Activated CD4-positive, alpha-beta T cell treated with anti-CD3 and anti-CD28 coated beads for 4 hours (primary cell): ENCODE measurements at regions not wholly inside any gene's neighbourhood (a gene's known extent, or its start where the extent isn't known, plus 50 kb on each side); places are given as distances from the start of the nearest gene placed in this dataset.
"Not testable (repeated sequence)": the region's sequence is repeated elsewhere in the genome, so short reads cannot be mapped to it uniquely, and the experiment has no call there.

Experiments
- DNase-seq, 2 donors: peaks; one replicate each; pipeline ENCODE4 v3.0.0-alpha.2; 2020

DNA sequence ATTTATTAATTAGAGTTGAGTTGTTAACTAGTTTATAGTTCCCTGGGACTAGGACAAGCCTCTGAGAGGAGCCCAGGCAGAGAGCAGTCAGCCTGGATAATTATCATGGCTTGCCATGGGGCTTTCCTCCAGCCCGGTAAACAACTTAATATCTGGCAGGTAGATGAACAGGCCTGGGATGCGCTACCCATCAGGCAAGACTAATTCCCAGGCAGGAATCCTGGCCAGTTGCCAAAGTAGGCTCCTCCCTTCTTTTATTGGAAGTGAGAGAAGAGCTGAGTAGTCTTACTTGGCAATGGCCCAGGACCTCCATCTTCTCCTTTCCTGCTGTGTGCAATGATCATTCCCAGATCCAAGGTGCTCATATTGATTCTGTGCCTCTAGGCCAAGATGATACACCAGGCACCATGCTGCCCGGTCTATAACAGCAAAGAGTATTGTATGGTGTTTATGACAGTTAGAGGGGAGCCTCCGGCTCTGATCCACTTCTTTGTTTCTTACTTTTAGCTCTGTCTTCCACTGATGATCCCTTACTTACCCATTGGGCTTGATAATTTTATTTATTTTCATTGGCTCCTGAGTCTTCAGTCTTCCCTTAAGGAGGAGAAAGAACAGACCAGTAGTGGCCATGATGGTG lies 408.7 kb downstream of the REEP3 start:
- DNase-seq, result no peak

DNA sequence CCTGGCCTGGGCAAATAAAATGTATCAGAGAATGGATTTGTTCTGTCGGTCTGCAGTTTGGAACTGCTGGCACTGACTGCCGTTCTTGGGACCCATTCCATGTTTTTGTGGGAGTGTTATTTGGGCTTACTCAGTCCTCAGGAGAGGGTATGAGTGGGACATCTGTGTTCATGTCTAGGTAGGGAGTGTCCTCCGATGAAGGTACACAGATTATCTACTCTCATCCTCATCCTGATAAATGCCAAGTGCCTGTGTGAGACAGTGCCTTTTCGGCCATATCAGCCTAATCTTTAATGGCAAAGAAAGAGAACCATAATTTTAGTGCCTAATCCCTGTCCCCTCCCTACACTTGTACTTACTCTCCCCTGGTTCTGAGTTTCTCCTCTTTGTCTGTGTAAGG lies 409.4 kb downstream of the REEP3 start:
- no peak for DNase-seq

DNA sequence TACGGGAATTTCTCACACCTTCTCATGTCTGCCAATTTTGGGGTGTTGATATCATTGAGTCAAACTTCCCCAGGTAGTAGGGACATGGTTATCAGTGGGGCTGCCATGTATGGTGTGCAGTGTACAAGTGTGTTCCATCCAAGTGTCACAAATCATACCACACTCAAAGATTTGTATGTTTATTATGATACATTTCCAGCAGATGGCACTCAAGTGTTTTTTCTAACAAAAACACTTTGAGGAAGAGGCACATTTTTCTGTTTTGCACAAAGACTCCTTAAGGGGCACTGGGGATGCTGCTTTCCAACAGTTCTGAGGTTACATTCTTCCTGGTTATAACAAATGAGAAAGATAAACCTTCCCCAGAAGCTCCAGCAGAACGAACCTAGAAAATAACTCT lies 414.5 kb downstream of the REEP3 start:
- DNase-seq, result no peak

DNA sequence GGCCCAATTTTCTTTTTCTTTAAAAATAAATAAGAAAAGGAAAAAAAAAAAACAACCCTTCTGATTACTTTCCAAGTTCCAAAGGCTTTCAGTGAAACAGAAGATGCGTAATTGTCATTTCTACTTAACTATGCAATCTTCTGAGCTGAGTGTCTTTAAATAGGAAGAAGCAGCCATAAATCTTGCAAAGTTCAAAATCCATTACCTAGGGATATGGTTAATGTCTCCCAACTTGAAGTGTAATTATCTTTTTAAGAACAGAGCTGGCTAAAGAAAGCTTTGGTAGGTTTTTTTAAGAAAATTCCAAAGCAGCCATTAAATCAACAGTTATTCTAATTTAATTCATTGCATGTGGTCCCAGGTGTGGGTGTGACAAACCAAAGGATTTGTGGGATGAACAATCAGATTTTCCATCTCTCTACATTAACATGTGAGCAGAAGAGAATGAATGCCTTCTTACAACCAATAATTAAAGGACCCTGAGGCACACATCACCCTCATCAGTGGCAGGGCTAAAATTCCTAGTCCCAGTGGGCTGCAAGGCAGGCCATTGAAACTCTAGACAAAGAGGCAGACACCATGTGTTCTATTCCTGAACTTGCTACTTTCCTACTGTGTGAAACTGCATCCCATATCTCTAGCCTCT lies 419.2 kb downstream of the REEP3 start:
- DNase-seq, result no peak

DNA sequence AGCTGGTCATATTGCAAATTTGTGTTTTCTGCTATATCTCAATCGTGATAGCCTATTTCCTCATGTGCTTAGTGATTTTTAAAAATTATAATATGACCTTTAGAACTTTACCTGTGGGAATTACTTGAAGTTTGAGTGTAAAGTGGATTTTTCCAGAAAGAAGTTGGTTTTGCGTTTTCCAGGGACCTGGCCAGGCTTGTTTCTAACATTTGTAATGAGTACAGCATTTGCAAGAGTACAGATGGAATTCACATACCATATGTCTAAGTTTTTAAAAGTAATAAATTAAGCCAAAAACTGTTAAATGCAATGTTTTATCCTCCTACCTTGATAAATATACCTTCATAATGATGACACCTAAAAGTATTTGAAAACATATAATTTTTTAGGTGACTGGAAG lies 443.2 kb downstream of the REEP3 start:
- no peak for DNase-seq

DNA sequence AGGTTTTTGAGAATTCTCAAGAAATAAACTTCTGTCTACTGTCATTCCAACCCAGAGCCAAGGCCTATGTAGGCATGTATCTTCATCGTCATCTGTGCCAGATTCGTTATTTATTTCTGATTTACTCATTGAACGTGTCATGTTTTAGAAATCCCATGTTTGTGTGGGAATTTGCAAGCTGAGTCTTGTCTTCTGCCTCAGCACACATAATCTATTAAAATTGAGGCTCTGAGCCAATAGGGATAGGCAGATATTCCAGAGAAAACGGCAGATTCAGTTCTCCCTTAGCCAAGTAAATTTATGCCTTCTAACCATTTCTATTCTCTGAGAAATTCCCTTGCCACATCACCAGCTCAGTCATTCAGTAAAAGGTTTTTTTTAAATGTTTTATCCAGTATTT lies 444.6 kb downstream of the REEP3 start:
- DNase-seq, result no peak

DNA sequence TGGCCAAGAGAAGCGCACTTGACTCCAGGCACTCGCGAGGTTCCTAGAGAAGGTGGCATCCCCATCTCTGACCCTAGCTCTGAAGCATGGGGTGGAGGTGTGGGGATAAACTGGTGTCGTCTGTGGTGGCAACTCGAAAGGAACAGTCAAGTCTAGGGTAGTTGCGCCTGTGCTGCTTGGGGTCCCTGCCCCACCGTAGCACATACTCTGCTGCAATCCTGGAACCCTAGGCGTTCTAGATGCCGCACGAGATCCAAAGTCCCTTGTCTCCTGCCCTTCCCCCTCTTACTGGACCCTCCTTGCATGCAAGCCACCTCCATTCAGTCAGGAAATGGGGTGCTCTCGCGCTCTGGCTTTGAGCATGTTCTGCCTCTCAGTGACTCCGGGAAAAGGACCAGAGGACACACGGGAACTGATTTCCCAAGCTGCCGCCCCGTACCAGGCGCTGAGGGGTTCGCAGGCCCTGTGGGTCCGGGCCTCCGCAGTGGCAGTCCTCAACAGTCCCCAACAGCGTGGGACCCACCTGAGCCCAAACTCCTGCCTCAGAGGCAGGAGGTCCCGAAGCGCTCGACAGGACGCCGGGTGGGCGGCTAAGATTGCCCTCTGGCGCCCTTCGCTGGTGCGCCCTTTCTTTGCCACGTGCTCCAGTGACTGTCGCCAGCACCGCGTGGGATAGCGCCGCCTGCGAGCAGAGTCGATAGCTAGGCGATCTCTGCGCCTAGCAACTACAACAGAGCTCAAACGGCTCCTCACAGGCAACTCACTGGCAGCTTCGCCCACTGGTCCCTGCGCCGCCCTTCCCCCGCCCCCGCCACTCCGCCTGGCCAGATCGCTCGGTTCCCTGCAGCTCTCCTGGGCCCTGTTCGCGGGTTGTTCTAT lies 452.0 kb downstream of the REEP3 start:
- no peak for DNase-seq

DNA sequence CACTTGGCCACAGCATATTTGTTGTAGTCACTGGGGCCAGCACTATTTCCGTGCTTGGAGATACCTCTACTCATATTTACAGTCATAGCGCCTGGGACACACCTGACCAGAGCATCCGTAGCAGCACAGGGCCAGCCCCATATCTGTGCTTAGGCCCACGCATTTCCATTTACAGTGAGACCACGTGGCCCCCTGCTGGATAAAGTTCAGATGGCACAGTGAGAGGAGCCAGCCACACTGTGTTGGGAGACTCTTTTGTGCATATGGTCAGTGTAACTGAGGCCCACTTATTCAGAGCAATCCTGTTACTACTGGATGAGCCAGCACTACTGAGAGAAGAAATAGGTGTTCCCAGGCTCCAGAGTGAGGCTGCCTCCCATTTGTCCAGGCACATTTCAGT lies 455.3 kb downstream of the REEP3 start:
- peak in 1 of 2 donors; percentile 2 for DNase-seq

DNA sequence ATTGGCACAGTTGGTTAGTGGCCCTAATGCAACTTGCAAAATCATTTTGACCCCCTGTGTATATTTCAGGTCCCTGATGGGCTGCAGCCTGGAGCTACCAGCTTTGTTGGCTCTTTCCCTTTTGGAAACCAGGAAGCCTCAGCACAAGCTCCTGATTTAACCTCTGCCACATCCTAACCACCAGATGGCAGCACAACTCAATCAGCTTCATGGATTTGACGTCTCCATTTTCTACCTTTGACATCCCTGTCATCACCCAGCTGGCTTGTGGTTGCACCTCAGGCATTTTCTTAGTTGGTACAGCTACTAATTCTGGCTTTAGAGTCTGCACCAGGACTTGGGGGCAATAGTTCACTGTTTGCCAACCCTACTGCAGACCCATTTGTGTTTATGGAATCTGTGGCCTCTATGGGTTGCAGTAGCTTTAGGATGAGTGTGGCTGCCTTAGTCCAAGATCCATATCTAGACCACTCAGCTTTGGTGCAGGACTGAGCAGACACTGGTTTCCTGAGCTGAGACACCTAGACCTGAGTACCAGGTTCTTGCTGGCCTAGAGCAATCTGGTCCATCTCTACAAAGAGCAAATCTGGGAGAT lies 456.2 kb downstream of the REEP3 start:
- DNase-seq, result no peak

DNA sequence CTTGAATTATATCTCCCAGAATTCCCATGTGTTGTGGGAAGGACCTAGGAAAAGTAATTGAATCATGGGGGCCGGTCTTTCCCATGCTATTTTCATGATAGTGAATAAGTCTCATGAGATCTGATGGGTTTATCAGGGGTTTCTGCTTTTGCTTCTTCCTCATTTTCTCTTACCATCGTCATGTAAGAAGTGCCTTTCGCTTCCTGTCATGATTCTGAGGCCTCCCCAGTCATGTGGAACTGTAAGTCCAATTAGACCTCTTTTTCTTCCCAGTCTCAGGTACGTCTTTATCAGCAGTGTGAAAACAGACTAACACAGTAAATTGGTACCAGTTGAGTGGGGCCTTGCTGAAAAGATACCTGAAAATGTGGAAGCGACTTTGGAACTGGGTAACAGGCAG lies 459.7 kb downstream of the REEP3 start:
- not testable (repeated sequence) for DNase-seq

DNA sequence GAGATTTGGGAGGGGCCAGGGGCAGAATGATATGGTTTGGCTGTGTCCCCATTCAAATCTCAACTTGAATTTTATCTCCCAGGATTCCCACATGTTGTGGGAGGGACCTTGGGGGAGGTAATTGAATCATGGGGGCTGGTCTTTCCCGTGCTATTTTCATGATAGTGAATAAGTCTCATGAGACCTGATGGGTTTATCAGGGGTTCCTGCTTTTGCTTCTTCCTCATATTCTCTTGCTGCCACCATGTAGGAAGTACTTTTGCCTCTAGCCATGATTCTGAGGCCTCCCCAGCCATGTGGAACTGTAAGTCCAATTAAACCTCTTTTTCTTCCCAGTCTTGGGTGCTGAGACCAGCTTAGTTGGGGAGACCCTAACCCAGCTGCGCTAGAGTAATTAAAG lies 462.9 kb downstream of the REEP3 start:
- not testable (repeated sequence) for DNase-seq

DNA sequence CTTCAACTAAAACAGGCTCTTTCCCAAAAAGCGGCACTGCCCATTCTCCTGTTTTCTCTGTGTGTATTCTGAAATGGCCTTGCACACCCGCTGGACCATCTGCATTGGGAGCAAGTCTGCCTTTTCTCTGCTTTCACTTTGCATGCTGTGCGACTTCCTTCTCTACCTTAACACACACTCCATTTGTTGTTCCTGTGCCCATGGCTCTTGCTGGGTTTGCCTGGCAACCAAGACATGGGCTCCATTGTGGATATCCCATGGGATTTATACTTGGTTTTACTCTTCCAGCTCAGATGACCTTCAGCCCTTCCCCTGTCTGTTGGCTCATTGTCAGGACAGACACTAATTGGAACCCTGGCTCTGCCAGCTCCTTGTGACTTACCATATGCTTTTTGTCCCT lies 465.3 kb downstream of the REEP3 start:
- no peak for DNase-seq

DNA sequence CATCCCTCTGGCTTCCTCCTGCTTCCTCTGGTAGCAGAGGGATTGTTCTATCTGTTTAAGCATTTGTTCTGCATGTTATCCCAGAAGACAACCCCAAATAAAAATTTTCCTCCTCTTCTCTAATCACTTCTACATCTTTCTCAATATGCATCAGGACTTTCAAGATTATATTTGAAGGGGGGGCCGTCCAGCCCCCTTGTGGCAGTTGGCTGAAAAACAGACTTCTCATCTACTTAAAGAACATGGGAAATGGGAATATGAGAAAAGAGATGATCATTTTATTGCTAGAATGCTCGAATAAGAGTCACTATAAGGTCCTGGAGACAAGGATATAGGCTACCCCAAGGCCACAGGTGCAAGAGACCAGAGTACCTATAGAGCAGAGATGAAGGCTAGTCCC lies 466.0 kb downstream of the REEP3 start:
- no peak for DNase-seq

DNA sequence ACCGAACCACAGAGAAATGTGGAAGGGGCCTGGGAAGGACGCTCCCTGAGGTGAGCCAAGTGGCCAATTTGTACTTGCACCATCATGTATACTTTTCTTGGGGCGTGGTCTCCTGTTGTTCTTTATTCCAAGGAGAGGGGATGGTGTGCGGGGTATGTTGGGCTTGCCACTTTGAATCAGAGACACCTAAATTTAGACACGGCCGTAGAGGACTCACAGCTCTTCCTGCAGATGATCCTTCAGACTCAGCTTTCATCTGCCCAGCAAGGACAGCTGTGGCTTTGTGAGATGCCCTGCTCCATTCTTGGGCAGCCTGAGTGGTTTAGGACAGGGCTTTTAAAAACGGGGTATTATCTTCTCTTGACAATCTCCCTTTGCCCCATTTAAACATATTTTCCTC lies 473.2 kb downstream of the REEP3 start:
- no peak for DNase-seq

DNA sequence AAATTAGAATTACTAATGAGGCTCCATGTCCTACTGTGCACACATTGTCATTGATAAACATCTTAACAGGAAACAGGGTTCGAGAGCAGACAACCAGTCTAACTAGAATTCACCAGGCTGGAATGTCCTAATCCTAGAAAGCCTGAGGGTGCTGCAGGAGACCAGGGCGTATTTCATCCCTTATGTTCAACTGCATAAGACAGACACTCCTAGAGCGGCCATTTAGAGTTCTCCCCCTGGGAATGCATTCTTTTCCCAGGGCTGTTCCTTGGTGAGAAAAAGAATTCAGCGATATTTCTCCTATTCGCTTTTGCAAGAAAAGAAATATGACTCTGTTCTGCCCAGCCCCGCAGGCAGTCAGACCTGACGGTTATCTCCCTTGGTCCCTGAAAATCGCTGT lies 486.0 kb downstream of the REEP3 start:
- no peak for DNase-seq

DNA sequence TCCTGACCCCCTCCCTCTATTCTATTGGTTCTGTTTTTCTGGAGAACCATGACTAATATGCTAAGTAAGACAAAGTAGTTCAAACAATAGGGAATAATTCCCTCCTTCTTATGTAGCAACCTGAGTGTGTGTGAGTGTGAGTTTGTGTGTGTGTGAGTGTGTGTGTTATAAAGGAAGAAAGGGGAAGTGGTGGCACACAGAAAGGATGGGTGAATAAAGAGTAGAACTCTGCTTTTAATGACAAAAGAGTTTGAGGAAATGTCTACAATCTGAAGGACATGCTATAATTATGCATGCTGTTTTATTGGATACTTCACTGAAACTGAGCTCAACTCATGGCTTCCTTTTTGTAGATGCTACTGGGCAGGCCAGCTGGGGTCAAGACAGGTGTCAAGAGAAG lies 489.5 kb downstream of the REEP3 start:
- no peak for DNase-seq

DNA sequence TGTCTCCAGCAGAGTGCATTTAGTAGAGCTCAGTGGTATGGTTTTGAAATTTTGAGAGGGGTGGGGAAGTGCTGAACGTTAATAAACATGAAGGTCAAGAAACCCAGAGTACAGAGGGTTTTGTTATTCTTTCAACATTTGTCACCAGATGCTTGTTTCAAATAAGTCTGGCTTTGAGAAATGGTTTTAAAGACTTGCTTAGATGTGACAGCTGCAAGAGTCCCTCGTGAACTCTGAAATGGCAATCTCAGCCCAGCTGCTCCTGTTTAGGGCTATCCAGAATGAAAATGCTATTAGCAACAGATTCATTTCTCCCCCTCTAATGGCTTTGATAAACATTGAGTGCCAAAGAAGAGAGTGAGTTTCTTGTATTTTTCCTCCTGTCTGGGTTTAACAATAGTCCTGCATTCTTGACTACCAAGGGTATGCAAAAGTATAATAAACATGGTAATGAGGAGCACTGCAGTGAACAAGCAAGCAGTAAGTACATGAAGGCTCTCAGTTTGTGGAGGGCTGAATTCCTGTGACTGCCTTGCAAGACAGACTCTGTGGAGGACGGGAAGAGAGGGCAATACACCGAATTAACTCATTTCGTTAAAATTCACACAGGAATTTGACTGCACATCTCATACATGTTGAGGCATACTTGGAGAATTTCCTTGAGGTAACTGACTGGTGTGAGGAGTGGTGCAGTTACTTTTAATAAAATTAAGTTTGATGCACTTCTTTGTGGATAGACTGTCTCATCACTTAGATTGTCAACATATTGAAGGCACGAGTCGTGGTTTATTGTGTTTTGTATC lies 490.9 kb downstream of the REEP3 start:
- DNase-seq, result no peak

DNA sequence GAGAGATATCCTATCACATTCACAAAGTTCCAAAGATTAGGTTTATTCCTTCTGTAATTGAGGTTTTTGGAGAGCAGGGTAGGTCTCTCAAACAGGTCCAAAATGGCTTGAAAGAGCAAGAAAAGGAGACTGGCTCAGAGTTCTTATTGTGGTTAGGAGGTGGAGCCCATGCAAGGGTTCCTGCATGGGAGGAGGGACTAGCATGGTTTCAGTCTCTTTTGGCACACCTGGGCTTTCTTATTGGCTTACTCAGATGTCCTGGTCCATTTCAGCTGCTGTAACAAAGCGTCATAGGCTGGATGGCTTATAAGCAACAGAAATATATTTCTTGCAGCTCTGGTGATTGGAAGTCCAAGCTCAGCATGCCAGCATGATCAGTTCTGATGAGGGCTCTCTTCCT lies 493.1 kb downstream of the REEP3 start:
- no peak for DNase-seq

DNA sequence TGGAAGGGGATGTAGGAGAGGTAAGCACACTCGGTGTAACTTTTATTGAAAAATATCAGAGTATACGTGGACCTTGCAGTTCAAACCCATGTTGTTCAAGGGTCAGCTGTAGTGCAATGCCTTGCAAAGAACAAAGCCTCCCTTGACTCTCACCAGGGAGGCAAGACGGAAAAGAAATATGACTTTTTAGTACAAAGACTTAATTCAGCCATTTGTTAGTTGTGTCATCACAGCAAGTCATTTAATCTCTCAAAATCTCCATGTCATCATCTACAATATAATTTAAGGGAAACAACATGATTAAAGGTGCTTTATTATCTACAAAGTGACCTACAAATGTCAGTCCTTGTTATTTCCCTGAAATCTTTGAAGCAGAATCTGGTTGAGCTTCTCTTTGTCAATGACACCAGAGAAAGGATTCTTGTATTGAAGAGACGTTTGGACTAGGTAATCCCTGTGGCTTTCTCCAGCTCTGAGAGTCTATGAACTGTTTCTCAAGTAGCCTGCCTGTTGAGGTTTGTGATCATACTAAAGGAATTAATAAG lies 502.8 kb downstream of the REEP3 start:
- no peak for DNase-seq

DNA sequence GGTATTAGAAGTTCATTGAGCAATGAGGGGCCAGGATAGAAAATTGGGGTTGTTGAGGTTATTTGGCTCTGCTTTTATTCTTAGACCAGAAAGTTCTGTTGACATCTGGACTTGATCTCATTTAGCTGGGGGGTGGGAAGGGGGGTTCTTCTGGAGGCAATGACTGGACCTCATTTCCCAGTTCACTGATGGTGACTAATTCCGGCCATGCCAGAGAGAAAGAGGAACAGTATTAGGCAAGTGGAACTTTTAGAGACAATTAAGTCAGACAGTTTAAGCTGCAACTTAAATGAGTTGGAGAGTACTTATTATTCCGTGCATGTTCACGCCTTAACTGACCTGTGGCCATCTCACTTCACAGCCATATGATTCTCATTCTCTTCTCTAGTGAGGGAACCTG lies 512.5 kb downstream of the REEP3 start:
- DNase-seq, result no peak

DNA sequence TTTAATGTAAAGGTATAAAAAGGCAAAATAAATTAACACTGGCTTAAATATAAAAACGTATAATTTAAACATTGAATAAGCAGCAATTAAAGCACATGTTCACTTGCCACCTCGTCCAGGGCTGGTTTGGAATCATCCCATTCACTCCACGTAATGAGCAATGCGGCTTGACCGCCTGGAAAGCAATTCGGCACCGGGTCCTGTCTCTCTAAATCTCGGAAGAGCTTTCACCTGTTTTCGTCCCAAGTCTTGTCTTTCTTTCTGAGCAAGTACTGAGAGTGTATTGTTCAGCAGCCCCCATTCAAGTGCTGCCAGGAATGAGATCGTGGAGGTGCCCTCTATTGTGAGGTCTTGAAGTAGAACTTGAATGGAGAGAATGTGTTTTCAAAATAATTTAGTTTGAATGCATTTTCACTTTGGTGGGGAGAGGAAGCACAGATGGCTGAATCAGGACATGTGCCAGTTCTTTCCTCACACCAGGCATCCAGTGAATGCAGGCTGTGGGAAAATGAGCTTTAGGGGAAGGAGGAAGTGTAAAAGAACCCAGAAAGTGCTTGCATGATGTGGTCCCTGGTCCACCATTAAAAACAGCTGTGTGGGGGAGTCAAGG lies 515.2 kb downstream of the REEP3 start:
- no peak for DNase-seq

DNA sequence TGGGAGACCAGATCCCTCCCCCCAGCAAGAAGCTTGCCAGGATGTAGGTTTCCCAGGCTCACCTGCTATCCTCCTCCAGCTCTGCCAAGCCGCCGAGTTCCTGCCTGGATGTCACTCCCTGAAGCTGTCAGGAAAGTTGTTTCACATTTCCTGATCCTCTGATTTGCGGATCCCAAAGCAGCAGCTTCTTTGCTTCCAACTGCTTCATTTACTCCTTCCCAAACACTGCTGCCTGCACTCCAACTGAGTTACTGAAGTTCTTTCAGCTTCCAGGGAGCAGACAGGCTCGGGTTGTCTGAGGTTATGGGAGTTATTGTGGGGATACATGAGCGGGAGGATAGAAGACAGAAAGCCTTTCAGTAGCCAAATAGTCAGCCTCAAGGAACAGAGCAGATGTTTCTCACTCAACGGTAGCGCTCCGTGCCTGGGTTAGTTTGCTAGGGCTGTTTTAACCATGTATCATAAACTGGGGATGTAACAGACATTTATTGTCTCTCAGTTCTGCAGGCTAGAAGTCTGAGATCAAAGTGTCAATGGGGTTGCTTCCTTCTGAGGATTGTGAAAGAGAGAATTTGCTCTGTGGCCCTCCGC lies 516.0 kb downstream of the REEP3 start:
- no peak for DNase-seq
